ENCODE measurements at regions not wholly inside any gene's neighbourhood (a gene's known extent, or its start where the extent isn't known, plus 50 kb on each side); places are given as distances from the start of the nearest gene placed in this dataset.

DNA sequence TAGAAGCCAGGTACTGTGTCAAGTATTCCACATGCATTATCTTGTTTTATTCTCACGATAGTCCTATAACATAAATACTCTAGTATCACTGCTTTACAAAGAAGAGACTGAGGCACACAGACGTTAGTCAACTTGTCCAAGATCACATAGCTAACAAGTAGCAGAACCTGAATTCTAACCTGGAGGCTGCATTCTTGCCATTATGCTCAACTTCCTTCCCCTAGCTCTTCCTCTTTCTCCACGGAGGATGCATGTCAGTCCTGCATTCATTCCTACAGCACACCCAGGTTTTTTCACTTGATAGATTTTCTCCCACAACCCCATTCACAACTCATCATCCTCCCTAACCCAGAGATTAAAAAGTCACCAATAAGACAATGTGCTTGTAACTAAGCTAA is 388.5 kb upstream of the NFE2L3 start:
- TF ChIP-seq CTCF (IDR thresholded peaks at IDR 0.05 in 4 of 5, conservative IDR thresholded peaks at IDR 0.05 in 1 of 5) = no peak
- TF ChIP-seq POLR2A (IDR thresholded peaks at IDR 0.05) = no peak

Data from gastrocnemius medialis (tissue), 4 donors.